IPS-NIHi7 (cell line): ENCODE measurements at regions not wholly inside any gene's neighbourhood (a gene's known extent, or its start where the extent isn't known, plus 50 kb on each side); places are given as distances from the start of the nearest gene placed in this dataset.
A peak's percentile ranks its signal among the peaks of the same experiment; 100 is the strongest.

ENCODE experiments used
- DNase-seq: peaks from one replicate; pipeline ENCODE4 v3.0.0; 2012; ENCODE audit warnings: mixed read lengths; ENCODE audit errors: extremely low spot score

- DNase-seq, result no peak
These were observed 708.9 kb upstream of the NRSN1 start for GRCh38 chr6:23417133-23417532.

- no peak for DNase-seq
These were observed 707.9 kb upstream of the NRSN1 start for GRCh38 chr6:23418095-23418494.

GRCh38 chr6:23419046-23419445 is 707.0 kb upstream of the NRSN1 start:
- no peak for DNase-seq

- DNase-seq, result no peak
These were observed 705.2 kb upstream of the NRSN1 start for GRCh38 chr6:23420659-23421350.

GRCh38 chr6:23424584-23424983 is 701.4 kb upstream of the NRSN1 start:
- no peak for DNase-seq

- no peak for DNase-seq
These were observed 690.9 kb upstream of the NRSN1 start for GRCh38 chr6:23435126-23435525.

GRCh38 chr6:23435798-23436197 is 690.2 kb upstream of the NRSN1 start:
- no peak for DNase-seq

GRCh38 chr6:23441808-23442461 is 684.1 kb upstream of the NRSN1 start:
- no peak for DNase-seq

- DNase-seq, result no peak
These were observed 680.8 kb upstream of the NRSN1 start for GRCh38 chr6:23445157-23445710.

GRCh38 chr6:23446469-23446967 is 679.5 kb upstream of the NRSN1 start:
- DNase-seq, result peak; percentile 41

- no peak for DNase-seq
These were observed 678.3 kb upstream of the NRSN1 start for GRCh38 chr6:23447731-23448130.

- no peak for DNase-seq
These were observed 677.7 kb upstream of the NRSN1 start for GRCh38 chr6:23448281-23448680.

- no peak for DNase-seq
These were observed 671.7 kb upstream of the NRSN1 start for GRCh38 chr6:23454080-23454976.

- no peak for DNase-seq
These were observed 670.3 kb upstream of the NRSN1 start for GRCh38 chr6:23455754-23456153.

- DNase-seq, result no peak
These were observed 669.6 kb upstream of the NRSN1 start for GRCh38 chr6:23456396-23456795.

GRCh38 chr6:23457321-23457720 is 668.7 kb upstream of the NRSN1 start:
- no peak for DNase-seq

- no peak for DNase-seq
These were observed 660.1 kb upstream of the NRSN1 start for GRCh38 chr6:23465912-23466311.

GRCh38 chr6:23477586-23477985 is 648.4 kb upstream of the NRSN1 start:
- DNase-seq, result no peak

GRCh38 chr6:23478312-23478711 is 647.7 kb upstream of the NRSN1 start:
- DNase-seq, result no peak

GRCh38 chr6:23483896-23484295 is 642.1 kb upstream of the NRSN1 start:
- no peak for DNase-seq

GRCh38 chr6:23494367-23494766 is 631.6 kb upstream of the NRSN1 start:
- DNase-seq, result no peak

GRCh38 chr6:23498013-23498412 is 628.0 kb upstream of the NRSN1 start:
- DNase-seq, result no peak
